ENCODE measurements at regions not wholly inside any gene's neighbourhood (a gene's known extent, or its start where the extent isn't known, plus 50 kb on each side); places are given as distances from the start of the nearest gene placed in this dataset.

GRCh38 chr5:117296872-117297271 is 722.2 kb upstream of the SEMA6A start:
- no peak overlapping the region for H3K27ac ChIP-seq
- no peaks in the 10 kb centered on the region for H3K4me1 ChIP-seq
- intact Hi-C loops (cut with DNase I; ENCODE audit: low total_unique reads) = no loop called here
- H3K36me3 ChIP-seq = no peaks in the 10 kb centered on the region
- no peak overlapping the region for H3K4me3 ChIP-seq
- peaks cover 0 to 20% (median 12%) of the 10 kb centered on the region in 8 donors for H3K9me3 ChIP-seq
- TF ChIP-seq POLR2AphosphoS5 (IDR thresholded peaks at IDR 0.05) = no peak
- TF ChIP-seq, protein P1, sequence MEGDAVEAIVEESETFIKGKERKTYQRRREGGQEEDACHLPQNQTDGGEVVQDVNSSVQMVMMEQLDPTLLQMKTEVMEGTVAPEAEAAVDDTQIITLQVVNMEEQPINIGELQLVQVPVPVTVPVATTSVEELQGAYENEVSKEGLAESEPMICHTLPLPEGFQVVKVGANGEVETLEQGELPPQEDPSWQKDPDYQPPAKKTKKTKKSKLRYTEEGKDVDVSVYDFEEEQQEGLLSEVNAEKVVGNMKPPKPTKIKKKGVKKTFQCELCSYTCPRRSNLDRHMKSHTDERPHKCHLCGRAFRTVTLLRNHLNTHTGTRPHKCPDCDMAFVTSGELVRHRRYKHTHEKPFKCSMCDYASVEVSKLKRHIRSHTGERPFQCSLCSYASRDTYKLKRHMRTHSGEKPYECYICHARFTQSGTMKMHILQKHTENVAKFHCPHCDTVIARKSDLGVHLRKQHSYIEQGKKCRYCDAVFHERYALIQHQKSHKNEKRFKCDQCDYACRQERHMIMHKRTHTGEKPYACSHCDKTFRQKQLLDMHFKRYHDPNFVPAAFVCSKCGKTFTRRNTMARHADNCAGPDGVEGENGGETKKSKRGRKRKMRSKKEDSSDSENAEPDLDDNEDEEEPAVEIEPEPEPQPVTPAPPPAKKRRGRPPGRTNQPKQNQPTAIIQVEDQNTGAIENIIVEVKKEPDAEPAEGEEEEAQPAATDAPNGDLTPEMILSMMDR (IDR thresholded peaks at IDR 0.05 in 8 of 11, conservative IDR thresholded peaks at IDR 0.05 in 3 of 11) = no peak
- TF ChIP-seq POLR2A (IDR thresholded peaks at IDR 0.05) = no peak
- no peaks in the 10 kb centered on the region for H3K27me3 ChIP-seq (replicated peaks in 1 of 7)
- no peak for DNase-seq
- WGBS, 5 donors = 68 to 79% (median 71%) methylated on average over 2 of the region's 2 CpGs

DNA sequence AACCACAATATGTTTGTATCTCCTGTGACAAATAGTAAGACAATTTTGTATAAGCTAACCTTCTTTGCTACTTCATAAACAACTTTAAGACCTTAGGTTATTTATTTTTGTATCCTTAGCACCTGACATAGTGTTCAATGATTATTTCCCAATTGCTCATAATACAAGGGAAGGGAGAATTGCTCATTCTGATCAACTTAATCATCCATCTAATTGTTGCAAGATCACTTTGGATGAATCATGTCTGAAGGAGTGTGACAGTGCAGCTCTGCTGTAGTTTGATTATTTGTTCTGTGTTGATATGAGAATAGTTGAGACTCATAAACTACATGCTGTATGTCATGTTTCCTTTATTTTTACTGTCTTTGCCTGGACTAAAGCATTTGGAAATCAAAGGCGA is 721.3 kb upstream of the SEMA6A start:
- WGBS, 5 donors = 74 to 96% (median 80%) methylated on average over 1 of the region's 1 CpG
- H3K4me3 ChIP-seq = no peak overlapping the region
- no peak for DNase-seq
- H3K36me3 ChIP-seq = no peaks in the 10 kb centered on the region
- H3K4me1 ChIP-seq = no peaks in the 10 kb centered on the region
- H3K9me3 ChIP-seq = peaks cover 0 to 20% (median 12%) of the 10 kb centered on the region in 8 donors
- no peak overlapping the region for H3K27ac ChIP-seq
- intact Hi-C loops (cut with DNase I; ENCODE audit: low total_unique reads) = no loop called here
- TF ChIP-seq POLR2A (IDR thresholded peaks at IDR 0.05) = no peak
- TF ChIP-seq, protein P1 (IDR thresholded peaks at IDR 0.05 in 8 of 11, conservative IDR thresholded peaks at IDR 0.05 in 3 of 11) = no peak
- TF ChIP-seq POLR2AphosphoS5 (IDR thresholded peaks at IDR 0.05) = no peak
- H3K27me3 ChIP-seq (replicated peaks in 1 of 7) = no peaks in the 10 kb centered on the region

DNA sequence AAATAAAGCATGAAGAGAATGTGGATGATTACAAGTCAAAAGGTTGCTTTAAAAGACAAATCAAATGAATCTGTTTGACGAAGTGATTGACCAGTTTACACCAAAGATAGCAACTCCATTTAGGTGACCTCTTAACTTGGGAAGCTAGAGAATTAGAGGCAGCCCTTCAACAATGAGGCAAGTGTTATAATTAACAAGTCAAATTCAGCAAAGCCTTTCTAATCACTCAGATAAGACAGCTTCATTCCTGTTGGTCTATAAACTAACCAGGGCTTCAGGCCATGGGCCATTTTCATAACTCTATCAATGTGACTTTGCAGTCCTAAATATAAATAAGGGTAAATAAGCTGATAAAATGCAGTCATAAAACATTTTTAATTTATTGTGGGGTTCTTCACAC is 712.2 kb upstream of the SEMA6A start:
- TF ChIP-seq POLR2A (IDR thresholded peaks at IDR 0.05) = no peak
- TF ChIP-seq, protein P1 (IDR thresholded peaks at IDR 0.05 in 8 of 11, conservative IDR thresholded peaks at IDR 0.05 in 3 of 11) = no peak
- WGBS, 5 donors = 70 to 85% (median 82%) methylated on average over 1 of the region's 1 CpG
- Histone ChIP-seq H3K27ac (no peak overlapping the region), H3K4me3 (no peak overlapping the region), H3K27me3 (replicated peaks in 1 of 7) (no peaks in the 10 kb centered on the region), H3K36me3 (no peaks in the 10 kb centered on the region), H3K9me3 (no peaks in the 10 kb centered on the region), H3K4me1 (no peaks in the 10 kb centered on the region)
- no peak for DNase-seq
- intact Hi-C loops (cut with DNase I; ENCODE audit: low total_unique reads) = no loop called here

DNA sequence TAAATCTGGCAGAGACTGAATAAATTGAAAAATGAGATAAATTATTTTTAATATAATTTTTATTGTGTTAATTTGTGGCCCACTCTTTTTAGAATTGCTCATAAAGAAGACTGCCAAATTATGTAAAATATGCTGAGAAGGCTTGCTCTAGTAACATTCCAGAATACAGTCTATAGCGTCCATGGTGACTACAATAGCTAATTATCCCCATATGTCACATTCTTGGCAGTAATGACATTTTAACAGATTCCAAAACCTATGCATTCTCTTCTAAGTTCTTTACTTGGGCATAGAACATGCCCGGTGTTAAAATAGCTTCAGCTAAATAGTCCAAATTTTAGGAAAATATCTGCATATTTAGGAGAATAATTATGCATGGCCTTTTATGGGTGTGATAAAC is 697.0 kb upstream of the SEMA6A start:
- Histone ChIP-seq H3K9me3 (peaks cover 0 to 18% (median 8%) of the 10 kb centered on the region in 8 donors), H3K36me3 (no peaks in the 10 kb centered on the region), H3K4me1 (no peaks in the 10 kb centered on the region), H3K4me3 (no peak overlapping the region), H3K27me3 (replicated peaks in 1 of 7) (no peaks in the 10 kb centered on the region), H3K27ac (no peak overlapping the region)
- DNase-seq = no peak
- 75 to 94% (median 84%) methylated on average over 2 of the region's 2 CpGs for WGBS, 5 donors
- intact Hi-C loops (cut with DNase I; ENCODE audit: low total_unique reads) = no loop called here
- TF ChIP-seq POLR2A (IDR thresholded peaks at IDR 0.05) (no peak), POLR2AphosphoS5 (IDR thresholded peaks at IDR 0.05) (no peak)
- TF ChIP-seq, protein P1 (IDR thresholded peaks at IDR 0.05 in 8 of 11, conservative IDR thresholded peaks at IDR 0.05 in 3 of 11) = no peak

Measured in spleen (tissue), 11 donors.